ENCODE measurements at regions not wholly inside any gene's neighbourhood (a gene's known extent, or its start where the extent isn't known, plus 50 kb on each side); places are given as distances from the start of the nearest gene placed in this dataset.

DNA sequence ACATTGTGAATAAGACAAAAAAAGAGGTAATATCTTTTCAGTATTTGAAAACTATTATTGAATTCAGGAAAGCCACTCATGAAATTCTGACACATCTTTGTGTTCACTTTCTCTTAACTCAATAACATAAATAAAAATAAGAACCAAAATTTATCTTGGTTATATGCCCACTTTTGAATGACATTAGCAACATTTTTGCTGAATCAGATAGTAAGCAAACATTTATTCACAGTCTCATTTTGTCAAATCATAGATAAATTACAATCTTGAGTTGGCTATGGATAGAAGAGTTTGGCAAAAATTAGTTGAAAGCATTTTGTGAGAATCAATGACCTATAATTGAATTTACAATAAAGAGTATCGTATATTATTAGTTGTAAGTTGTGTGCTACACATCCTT lies 545.1 kb upstream of the PKDCC start:
- H3K36me3 Mint-ChIP-seq (ENCODE audit: low read depth): no peaks in the 10 kb centered on the region
- no peaks in the 10 kb centered on the region for H3K27me3 Mint-ChIP-seq (ENCODE audit: low read depth)
- DNase-seq: no peak
- peaks cover 13% of the 10 kb centered on the region for H3K9me3 Mint-ChIP-seq (ENCODE audit: insufficient read depth)
- CTCF ChIA-PET: no interaction called here
- ATAC-seq: no peak
- no peak overlapping the region for H3K27ac Mint-ChIP-seq
- no peak overlapping the region for H3K4me3 Mint-ChIP-seq
- POLR2A ChIA-PET: no interaction called here
- H3K4me1 Mint-ChIP-seq (ENCODE audit: low read depth): no peaks in the 10 kb centered on the region

DNA sequence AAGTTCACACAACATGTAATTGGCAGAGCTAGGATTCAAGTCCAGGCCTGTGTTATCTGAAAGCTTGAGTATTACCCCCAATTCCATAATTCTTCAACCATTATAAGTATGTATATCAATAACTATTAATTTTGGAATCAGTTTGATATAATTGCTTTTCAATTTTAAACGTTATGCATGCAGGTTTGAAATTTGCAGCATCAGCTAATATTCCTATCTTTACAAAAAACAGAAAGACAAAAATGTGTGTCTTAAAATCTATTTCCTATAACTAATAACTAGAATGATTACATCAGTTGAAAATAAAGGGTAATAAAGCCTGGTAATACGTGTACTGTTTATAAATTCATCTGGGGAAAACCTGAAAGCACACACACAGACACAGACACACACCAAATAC lies 543.3 kb upstream of the PKDCC start:
- POLR2A ChIA-PET: no interaction called here
- CTCF ChIA-PET: no interaction called here
- DNase-seq (no peak), ATAC-seq (no peak)
- Mint-ChIP-seq H3K36me3 (ENCODE audit: low read depth) (no peaks in the 10 kb centered on the region), H3K27ac (no peak overlapping the region), H3K4me3 (no peak overlapping the region), H3K4me1 (ENCODE audit: low read depth) (no peaks in the 10 kb centered on the region), H3K9me3 (ENCODE audit: insufficient read depth) (peaks cover 13% of the 10 kb centered on the region), H3K27me3 (ENCODE audit: low read depth) (no peaks in the 10 kb centered on the region)

DNA sequence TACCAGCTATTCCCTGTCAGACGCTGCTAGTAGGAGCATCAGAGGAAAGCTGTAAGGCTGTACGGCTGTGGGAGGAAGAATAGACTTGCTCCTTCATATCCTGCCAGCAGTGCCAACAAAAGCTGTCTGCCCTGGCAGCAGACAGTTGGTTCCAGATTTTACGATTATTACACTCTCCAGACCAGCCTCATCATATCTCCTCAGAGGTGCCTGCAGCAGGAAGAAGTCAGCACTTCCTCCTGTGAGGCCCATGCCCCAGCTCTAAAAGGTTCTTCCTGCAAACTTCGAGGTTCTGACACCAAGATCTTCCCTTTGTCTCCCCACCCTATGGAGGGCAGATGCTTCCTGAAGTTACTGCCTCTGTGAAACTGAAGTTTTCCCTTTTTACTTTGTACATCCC lies 537.7 kb upstream of the PKDCC start:
- ATAC-seq (no peak), DNase-seq (no peak)
- no peaks in the 10 kb centered on the region for H3K36me3 Mint-ChIP-seq (ENCODE audit: low read depth)

DNA sequence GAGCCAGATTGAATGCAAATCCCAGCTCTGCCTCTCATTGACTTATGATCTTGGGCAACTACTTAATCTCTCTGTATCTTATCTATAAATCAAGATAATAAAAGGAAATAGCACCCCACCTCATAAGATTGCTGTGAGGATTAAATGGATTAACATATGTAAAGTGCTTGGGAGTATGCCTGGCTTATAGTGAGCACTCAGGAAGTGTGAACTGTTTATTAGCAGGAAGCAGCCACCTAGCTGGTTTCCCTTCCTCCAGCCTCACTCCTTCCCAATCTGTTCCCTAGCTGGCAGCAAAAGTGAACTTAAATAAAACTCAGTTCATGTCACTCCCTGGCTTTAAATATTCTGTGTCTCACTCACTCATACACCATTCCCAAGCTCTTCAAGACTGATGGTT lies 526.6 kb upstream of the PKDCC start:
- H3K27ac Mint-ChIP-seq: no peak overlapping the region
- H3K4me1 Mint-ChIP-seq (ENCODE audit: low read depth): no peaks in the 10 kb centered on the region
- no peak for ATAC-seq
- CTCF ChIA-PET: no interaction called here
- POLR2A ChIA-PET: no interaction called here
- H3K36me3 Mint-ChIP-seq (ENCODE audit: low read depth): no peaks in the 10 kb centered on the region
- no peak for DNase-seq
- no peak overlapping the region for H3K4me3 Mint-ChIP-seq
- no peaks in the 10 kb centered on the region for H3K9me3 Mint-ChIP-seq (ENCODE audit: insufficient read depth)
- H3K27me3 Mint-ChIP-seq (ENCODE audit: low read depth): no peaks in the 10 kb centered on the region

More for the DNA sequence above, 537.7 kb upstream of the PKDCC start:
- Mint-ChIP-seq H3K4me1 (ENCODE audit: low read depth) (no peaks in the 10 kb centered on the region), H3K27me3 (ENCODE audit: low read depth) (no peaks in the 10 kb centered on the region), H3K27ac (no peak overlapping the region), H3K4me3 (no peak overlapping the region), H3K9me3 (ENCODE audit: insufficient read depth) (no peaks in the 10 kb centered on the region)
- CTCF ChIA-PET: interaction anchor here (0.7 kb wide), 1 partner anchor 12 kb away, joined by 4 read pairs; no protein-coding TSS in a partner anchor
- POLR2A ChIA-PET: no interaction called here

DNA sequence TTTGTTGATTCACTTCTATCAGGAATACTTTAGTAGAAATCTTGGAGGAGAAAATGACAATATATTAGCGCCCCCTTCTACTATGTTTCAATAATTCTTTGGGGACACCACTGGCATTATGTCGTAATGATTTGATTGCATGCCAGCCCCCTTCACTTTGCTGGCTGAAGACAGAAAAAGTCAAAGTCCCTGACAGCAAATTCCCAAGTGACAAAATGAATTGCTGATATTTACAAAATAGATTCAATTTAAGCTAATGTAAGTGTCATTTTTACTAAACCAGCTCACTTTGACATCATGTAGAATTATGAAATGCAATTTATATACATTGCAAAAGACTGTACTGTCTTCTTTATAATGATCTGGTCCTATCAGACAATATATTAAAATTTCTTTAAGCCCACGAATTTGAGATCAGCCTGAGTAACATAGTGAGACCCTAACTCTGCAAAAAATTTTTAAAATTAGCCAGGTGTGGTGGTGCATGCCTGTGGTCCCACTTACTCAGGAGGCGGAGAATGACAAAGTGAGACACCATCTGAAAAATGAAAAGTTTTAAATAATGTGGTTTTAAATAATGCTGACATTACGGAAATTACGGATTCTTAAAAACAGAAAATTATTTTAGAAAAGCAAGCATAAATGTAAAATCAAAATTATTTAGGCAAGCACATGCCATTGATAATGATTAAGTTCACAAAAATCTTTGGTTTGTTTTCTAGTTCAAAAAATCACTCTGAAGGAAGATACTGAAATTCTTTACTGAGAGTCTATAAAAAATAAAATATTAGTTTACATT lies 520.1 kb upstream of the PKDCC start:
- ATAC-seq (no peak), DNase-seq (no peak)
- Mint-ChIP-seq H3K4me1 (ENCODE audit: low read depth) (no peaks in the 10 kb centered on the region), H3K27ac (no peak overlapping the region), H3K27me3 (ENCODE audit: low read depth) (no peaks in the 10 kb centered on the region), H3K4me3 (no peak overlapping the region), H3K36me3 (ENCODE audit: low read depth) (no peaks in the 10 kb centered on the region), H3K9me3 (ENCODE audit: insufficient read depth) (no peaks in the 10 kb centered on the region)
- ChIA-PET CTCF (no interaction called here), POLR2A (no interaction called here)

DNA sequence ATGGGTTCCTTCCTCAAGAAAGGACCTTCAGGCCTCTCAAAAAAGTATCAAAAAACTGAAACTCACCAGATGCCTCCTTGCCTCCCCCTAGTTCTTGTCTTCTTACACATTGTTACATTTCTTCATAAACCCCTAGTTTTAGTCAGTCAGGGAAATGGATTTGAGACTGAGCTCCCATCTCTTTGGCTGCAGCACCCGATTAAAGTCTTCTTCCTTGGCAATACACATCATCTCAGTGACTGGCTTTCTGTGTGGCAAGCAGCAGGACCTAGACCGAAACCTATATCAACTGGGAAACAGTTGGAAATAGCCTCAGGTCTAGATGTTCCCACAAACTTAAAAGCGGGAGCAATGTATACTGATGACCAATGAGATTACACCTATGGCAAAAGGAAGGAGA lies 512.2 kb upstream of the PKDCC start:
- H3K27ac Mint-ChIP-seq: no peak overlapping the region
- peaks cover 5% of the 10 kb centered on the region for H3K9me3 Mint-ChIP-seq (ENCODE audit: insufficient read depth)
- H3K27me3 Mint-ChIP-seq (ENCODE audit: low read depth): no peaks in the 10 kb centered on the region
- no peaks in the 10 kb centered on the region for H3K4me1 Mint-ChIP-seq (ENCODE audit: low read depth)
- ATAC-seq: no peak
- ChIA-PET CTCF (no interaction called here), POLR2A (no interaction called here)
- no peaks in the 10 kb centered on the region for H3K36me3 Mint-ChIP-seq (ENCODE audit: low read depth)
- no peak overlapping the region for H3K4me3 Mint-ChIP-seq
- DNase-seq: no peak

DNA sequence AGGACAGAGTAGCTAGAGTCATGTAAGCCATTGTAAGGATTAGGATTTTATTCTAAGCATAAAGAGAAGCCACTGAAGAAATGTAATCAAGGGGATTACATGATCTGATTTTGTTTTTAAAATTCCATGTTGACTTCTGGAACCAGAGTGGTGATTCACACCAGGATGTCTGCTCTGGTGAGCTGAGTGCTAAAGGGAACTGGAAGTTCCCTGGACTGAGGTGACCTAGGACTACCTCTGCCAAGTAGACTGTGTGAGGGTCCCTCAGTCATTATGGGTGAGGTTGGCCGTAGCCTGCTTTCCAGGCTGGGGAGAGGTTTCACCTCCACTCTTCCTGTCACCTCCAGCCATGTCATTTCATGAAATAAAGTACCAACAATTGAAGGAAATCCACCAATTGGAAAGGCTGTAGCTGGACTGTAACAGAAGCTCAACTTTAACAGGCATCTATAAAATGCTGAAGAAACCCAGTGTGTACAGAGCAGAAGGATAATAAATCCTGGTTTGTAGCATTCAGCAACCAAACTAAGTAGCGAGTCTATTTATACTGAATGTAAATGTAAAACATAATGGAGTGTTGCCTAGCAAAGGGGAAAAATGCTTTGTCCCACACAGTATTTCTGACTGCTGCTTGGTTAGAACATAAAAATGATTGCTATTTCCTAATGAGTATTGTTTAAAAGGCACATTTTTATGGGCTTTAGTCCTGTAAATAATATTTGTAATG lies 507.4 kb upstream of the PKDCC start:
- Mint-ChIP-seq H3K9me3 (ENCODE audit: insufficient read depth) (peaks cover 5% of the 10 kb centered on the region), H3K4me3 (no peak overlapping the region), H3K27me3 (ENCODE audit: low read depth) (no peaks in the 10 kb centered on the region), H3K27ac (no peak overlapping the region), H3K4me1 (ENCODE audit: low read depth) (no peaks in the 10 kb centered on the region), H3K36me3 (ENCODE audit: low read depth) (no peaks in the 10 kb centered on the region)
- ATAC-seq (no peak), DNase-seq (no peak)
- CTCF ChIA-PET: no interaction called here
- POLR2A ChIA-PET: no interaction called here

DNA sequence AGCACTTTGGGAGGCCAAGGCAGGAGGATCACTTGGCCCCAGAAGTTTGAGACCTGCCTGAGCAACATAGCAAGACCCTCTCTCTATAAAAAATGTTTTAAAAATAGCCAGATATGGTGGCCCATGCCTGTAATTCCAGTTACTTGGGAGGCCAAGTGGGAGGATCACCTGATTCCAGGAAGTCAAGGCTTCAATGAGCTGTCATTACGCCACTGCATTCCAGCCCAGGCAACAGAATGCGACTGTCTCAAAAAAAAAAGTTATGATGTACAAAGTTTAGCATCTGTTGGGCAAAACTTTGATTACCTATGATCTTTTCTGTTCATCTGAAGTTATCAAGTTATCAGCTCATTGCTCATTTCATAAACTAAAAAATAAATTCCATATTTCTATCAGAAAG lies 504.1 kb upstream of the PKDCC start:
- ChIA-PET POLR2A (no interaction called here), CTCF (no interaction called here)
- Mint-ChIP-seq H3K27ac (no peak overlapping the region), H3K4me3 (no peak overlapping the region), H3K9me3 (ENCODE audit: insufficient read depth) (no peaks in the 10 kb centered on the region), H3K36me3 (ENCODE audit: low read depth) (no peaks in the 10 kb centered on the region), H3K4me1 (ENCODE audit: low read depth) (no peaks in the 10 kb centered on the region), H3K27me3 (ENCODE audit: low read depth) (no peaks in the 10 kb centered on the region)
- DNase-seq (no peak), ATAC-seq (no peak)

DNA sequence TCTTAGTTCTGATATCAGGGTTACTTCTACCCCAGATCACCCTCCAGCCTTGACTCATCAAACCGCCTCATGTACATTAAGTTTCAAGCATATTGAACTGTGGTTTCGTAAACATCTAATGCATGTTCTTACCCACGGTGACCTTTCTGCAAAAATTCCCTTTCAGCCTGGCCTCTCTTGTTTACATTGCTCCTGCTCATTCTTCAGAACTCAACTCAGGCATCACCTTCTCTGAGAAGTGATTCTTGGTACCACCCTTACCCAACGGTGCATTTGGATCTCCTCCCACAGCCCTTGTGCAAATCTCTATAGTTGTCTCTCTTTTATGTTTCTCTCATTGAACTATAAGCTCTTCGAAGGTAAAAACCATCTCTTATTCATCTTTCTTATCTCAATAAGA lies 503.1 kb upstream of the PKDCC start:
- no peak overlapping the region for H3K4me3 Mint-ChIP-seq
- POLR2A ChIA-PET: no interaction called here
- CTCF ChIA-PET: no interaction called here
- H3K36me3 Mint-ChIP-seq (ENCODE audit: low read depth): no peaks in the 10 kb centered on the region
- no peaks in the 10 kb centered on the region for H3K9me3 Mint-ChIP-seq (ENCODE audit: insufficient read depth)
- H3K27ac Mint-ChIP-seq: no peak overlapping the region
- no peaks in the 10 kb centered on the region for H3K4me1 Mint-ChIP-seq (ENCODE audit: low read depth)
- no peak for ATAC-seq
- no peak for DNase-seq
- no peaks in the 10 kb centered on the region for H3K27me3 Mint-ChIP-seq (ENCODE audit: low read depth)

DNA sequence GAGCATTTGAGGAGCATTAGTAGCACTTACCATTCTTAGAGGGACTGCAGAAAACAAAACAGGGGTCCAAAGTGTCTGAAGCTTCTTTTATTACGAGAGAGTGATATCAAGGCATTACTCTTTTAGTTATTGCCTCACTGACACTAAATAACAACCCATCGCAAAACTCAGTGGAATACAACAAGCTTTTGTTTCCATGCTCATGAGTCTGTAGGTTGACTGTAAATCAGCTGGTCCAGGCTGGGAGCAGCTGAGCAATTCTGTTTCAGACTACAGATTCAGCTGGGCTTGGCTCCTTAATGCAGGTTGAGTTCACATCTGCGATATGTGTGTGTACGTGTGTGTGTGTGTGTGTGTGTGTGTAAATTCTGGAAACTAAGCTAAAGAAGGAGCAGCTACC lies 501.8 kb upstream of the PKDCC start:
- ATAC-seq (no peak), DNase-seq (no peak)
- no peaks in the 10 kb centered on the region for H3K4me1 Mint-ChIP-seq (ENCODE audit: low read depth)
- H3K9me3 Mint-ChIP-seq (ENCODE audit: insufficient read depth): no peaks in the 10 kb centered on the region
- no peak overlapping the region for H3K4me3 Mint-ChIP-seq
- ChIA-PET CTCF (no interaction called here), POLR2A (interaction anchor here (1.0 kb wide), 1 partner anchor 8 kb away, joined by 3 read pairs; no protein-coding TSS in a partner anchor)
- no peaks in the 10 kb centered on the region for H3K27me3 Mint-ChIP-seq (ENCODE audit: low read depth)
- H3K27ac Mint-ChIP-seq: no peak overlapping the region
- no peaks in the 10 kb centered on the region for H3K36me3 Mint-ChIP-seq (ENCODE audit: low read depth)

DNA sequence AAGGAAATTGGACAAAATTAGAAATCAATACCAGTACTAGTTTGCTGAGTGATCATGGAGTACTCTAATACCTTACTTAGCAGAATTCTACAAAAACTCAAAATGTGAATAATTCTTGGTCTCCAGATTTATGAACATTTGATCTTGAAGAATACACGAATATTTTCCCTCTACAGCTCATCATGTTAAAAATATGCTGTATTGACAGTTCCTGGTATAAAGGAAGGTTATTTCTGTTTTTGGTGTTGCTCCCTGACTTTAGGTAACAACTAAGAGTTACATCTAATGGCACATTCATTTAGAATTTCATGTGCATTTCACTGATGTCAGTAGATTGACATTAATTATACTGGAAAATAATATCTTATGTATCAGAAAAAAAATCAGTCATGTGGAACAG lies 479.2 kb upstream of the PKDCC start:
- Mint-ChIP-seq H3K9me3 (ENCODE audit: insufficient read depth) (no peaks in the 10 kb centered on the region), H3K4me3 (no peak overlapping the region), H3K27ac (no peak overlapping the region), H3K36me3 (ENCODE audit: low read depth) (no peaks in the 10 kb centered on the region), H3K4me1 (ENCODE audit: low read depth) (no peaks in the 10 kb centered on the region), H3K27me3 (ENCODE audit: low read depth) (no peaks in the 10 kb centered on the region)
- DNase-seq (no peak), ATAC-seq (no peak)
- ChIA-PET POLR2A (no interaction called here), CTCF (no interaction called here)

DNA sequence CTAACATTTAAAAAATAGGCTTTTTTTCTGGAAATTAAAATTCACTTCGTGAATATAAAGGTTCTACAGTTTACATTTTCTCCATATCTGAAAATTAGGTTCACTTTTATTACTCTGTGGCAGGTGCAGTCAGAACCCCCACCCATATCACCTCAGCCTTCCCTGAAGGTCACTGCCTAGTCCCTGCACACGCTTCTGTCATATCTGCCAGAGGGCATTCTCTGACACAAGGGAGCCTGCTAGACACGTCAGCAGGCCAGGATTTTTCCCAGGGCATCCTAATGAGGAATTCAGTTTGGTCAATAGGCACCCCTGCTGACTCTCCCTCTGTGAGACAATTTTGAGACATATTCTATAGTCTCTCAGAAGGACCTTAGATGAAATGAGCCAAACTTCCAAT lies 475.7 kb upstream of the PKDCC start:
- H3K27ac Mint-ChIP-seq: no peak overlapping the region
- ChIA-PET POLR2A (no interaction called here), CTCF (no interaction called here)
- H3K27me3 Mint-ChIP-seq (ENCODE audit: low read depth): no peaks in the 10 kb centered on the region
- H3K9me3 Mint-ChIP-seq (ENCODE audit: insufficient read depth): no peaks in the 10 kb centered on the region
- ATAC-seq (no peak), DNase-seq (no peak)
- H3K36me3 Mint-ChIP-seq (ENCODE audit: low read depth): no peaks in the 10 kb centered on the region
- no peaks in the 10 kb centered on the region for H3K4me1 Mint-ChIP-seq (ENCODE audit: low read depth)
- H3K4me3 Mint-ChIP-seq: no peak overlapping the region

DNA sequence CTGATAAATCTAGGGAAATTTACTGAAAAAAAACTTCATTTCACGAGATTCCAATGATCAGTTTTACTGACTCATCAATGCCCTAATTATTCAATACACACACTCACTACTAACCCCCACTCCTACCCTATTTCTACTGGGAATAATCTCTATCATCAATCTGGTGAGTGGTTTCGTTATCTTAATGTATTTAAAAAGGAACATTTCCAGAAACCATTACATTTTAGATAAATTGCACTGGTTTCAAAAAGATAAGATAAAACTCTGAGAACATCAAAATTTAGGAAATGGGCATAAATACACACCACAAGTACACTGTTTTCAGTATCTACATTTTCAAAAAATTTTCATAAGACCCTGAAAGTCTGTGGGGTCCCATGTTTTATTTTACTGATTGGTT lies 471.4 kb upstream of the PKDCC start:
- no peak overlapping the region for H3K4me3 Mint-ChIP-seq
- H3K36me3 Mint-ChIP-seq (ENCODE audit: low read depth): no peaks in the 10 kb centered on the region
- no peak for DNase-seq
- no peaks in the 10 kb centered on the region for H3K4me1 Mint-ChIP-seq (ENCODE audit: low read depth)
- no peaks in the 10 kb centered on the region for H3K9me3 Mint-ChIP-seq (ENCODE audit: insufficient read depth)
- no peaks in the 10 kb centered on the region for H3K27me3 Mint-ChIP-seq (ENCODE audit: low read depth)
- ATAC-seq: no peak
- no peak overlapping the region for H3K27ac Mint-ChIP-seq
- CTCF ChIA-PET: no interaction called here
- POLR2A ChIA-PET: no interaction called here
